HG03196 (cell line): ENCODE measurements at regions not wholly inside any gene's neighbourhood (a gene's known extent, or its start where the extent isn't known, plus 50 kb on each side); places are given as distances from the start of the nearest gene placed in this dataset.
"Not testable (repeated sequence)": the region's sequence is repeated elsewhere in the genome, so short reads cannot be mapped to it uniquely, and the experiment has no call there.

Source experiments
- ATAC-seq: cut with Tn5 transposase; IDR thresholded peaks from one replicate; pipeline ENCODE4 v1.9.1; 2021; ENCODE audit not compliant: unreplicated experiment

GRCh38 chr15:31504462-31504839 lies 177.8 kb downstream of the KLF13 start:
- ATAC-seq, result no peak

DNA sequence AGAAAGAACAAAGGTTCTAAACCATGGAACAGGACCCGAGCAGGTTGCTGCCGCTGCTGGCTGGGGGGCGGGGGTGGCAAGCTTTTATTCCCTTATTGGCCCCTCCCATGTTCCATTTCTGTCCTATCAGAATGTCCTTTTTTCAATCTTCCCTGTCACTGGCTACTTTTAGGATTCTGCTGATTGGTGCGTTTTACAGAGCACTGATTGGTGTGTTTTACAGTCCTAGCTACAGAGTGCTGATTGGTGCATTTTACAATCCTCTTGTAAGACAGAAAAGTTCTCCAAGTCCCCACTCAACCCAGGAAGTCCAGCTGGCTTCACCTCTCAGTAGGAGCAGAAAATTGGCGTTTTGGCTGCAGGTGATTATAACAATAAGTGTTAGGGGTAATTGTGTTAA lies 180.9 kb downstream of the KLF13 start:
- ATAC-seq, result not testable (repeated sequence)

GRCh38 chr15:31508656-31509055 lies 182.0 kb downstream of the KLF13 start:
- ATAC-seq, result no peak

DNA sequence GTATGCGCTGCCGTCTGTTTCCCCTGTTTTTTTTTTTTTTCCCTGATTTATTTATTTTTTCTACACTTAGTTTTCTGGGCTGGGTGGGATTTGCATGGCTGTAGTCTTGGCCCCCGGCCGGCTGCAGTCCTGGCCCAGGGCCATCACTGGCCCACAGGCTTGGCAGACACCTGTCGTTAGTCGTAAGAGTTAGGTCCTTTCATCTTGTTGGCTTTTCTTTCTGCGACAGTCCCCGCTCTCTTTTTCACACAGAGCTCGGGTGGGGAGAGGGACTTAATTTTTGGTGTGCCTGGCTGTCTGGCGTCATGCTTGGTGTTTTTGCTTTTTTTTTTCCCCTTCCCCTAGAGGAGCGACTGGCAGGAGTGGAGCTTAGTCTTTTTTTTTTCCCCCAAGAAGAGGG lies 183.4 kb downstream of the KLF13 start:
- no peak for ATAC-seq

GRCh38 chr15:31511707-31512310 lies 185.2 kb downstream of the KLF13 start:
- ATAC-seq, result no peak

- ATAC-seq, result no peak
These were observed 186.5 kb downstream of the KLF13 start for GRCh38 chr15:31513178-31513577.

GRCh38 chr15:31516440-31516839 lies 189.8 kb downstream of the KLF13 start:
- ATAC-seq, result no peak

DNA sequence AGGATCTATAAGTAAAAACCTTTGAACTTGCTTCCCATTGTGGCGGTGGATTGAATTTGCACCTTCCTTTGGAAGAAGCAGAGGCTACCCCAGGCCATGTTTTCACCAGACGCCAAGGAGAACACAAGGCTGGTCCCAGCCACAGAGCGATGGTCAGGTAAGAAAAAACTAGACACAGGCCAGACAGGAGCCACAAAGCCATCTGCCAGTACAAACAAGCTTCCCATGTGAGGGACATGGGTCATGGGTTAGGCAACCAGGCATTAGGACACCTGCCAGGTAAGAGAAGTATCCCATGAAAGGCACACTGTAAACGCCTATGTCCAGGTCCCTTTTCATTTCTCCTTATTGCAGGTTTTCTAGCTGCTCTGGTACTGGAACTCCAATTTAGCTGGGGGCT lies 190.2 kb downstream of the KLF13 start:
- no peak for ATAC-seq

DNA sequence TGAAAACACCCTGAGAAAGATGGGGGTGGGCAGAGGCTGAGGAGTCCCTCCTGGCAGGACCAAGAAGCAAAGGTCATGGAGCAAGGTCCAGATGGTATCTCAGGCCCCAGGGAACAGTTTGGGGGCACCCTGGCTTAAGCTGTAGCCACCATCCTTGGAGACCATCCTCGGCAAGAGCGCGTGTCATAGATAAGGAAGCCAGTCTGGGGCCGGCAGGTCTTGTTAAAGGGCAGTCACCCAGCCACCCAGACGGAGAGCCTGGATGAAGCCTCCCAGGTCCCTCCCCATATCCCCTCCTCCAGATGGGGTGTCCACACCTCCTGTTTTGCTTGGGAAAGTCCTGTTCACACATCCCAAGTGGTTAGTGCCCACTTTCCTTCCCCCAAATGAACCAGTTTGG lies 191.1 kb downstream of the KLF13 start:
- ATAC-seq, result no peak

GRCh38 chr15:31522028-31522427 lies 195.4 kb downstream of the KLF13 start:
- no peak for ATAC-seq

- ATAC-seq, result no peak
These were observed 196.5 kb downstream of the KLF13 start for GRCh38 chr15:31523027-31523654.

DNA sequence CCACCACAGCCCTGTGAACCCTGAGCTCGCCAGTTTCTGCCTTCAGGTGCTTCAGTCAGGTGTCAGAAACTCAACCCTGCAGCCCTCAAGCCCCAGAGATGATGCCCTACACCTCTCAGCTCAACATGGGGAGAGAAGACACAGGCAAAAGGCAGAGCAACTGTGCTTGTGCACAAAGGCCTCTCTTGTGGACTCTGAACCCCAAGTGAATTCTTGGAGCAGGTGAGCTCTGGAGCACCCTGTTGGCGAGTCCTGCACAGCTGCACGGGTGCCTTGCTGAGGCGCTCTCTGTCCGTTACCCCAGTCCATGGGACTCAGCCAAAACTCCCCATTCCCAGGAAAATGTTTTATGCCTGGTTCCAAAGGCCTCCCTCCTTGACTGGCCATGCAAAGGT lies 197.0 kb downstream of the KLF13 start:
- ATAC-seq, result no peak

GRCh38 chr15:31525185-31525695 lies 198.6 kb downstream of the KLF13 start:
- ATAC-seq, result no peak

DNA sequence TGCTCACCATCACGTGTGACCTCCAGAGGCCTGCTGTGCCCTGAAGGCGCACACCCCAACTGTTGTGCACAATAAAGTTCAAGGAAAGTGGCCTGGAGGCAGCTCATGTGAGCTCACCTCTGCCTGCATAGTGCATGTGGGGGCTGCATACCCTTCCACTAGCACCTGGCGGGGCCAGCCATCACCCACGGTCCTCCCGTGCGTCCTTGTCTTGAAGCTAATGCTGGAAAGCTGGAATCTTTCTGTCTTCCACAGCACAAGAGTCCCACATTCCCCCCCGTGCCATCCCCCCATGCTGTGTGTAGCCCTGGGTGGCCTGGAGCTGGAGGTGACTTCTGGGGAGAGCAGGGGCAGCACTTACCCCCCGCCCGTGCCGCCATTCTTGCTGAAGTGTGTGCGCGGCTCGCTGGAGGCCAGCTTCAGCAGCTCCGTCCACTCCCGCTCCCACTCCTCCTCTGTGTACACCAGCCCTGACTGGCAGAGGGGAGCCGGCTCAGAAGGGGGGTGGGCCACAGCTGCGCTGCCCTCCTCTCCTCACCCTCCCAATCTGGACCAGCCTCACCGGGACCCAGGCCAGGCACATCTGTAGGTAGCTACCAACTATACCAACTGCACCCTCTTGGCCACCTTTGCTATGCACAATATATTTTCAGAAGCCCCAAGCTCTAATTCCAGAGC lies 199.5 kb downstream of the KLF13 start:
- ATAC-seq, result no peak

DNA sequence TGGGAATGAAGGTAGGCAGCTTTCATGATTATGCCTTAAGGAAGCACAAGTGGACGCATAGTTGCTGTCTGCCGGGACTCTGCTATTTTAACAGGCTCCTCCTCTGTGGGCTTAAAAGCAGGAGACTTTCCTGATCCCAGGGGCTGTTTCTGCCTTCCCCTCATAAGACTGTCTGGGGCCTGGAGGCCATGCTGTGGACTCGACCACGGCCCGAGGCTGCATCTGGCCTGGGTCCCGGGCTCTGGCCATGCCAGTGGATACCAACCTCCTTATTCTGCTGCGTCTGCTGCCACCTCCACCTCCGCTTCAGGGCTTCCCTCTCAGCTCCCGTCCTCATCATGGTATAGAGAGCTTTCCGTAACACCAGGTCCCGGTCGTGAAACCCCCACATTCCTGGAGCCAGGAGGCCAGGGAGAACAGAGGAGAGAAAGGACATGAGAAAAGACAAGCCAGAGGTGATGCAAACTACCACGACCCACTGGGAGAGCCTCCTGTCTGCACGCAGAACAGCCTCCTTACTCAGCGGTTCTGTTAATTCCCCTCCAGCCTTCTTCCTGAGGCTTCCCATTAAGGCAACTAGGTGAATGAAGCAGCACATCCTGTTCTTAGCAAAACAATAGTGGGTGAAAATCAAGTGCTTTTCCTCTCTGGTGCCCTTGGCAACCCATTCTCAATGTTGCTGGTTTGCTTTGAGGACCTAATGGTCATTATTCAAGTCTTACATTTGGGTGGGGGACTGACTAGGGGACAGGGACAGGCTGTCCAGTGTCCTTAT lies 200.5 kb downstream of the KLF13 start:
- ATAC-seq, result no peak

DNA sequence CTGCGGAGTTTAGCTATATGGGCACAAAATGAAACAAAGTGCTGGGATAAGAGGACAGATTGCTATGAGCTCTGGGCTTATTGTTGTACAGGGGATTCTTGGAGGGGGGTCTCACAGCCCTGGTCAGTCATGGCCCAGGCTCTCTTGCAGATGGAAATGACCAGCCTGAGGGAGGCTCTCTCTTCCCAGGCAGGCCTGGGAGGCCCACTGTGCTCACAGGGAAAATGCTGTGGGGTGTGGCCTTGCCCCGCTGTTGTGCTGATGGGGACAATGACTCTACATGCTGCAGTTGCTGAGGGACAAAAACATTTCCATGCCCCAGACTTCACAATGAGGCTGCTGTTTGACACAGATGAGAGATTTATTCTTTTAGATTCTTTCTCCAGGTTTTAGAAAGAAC lies 202.2 kb downstream of the KLF13 start:
- ATAC-seq, result no peak

- no peak for ATAC-seq
These were observed 211.3 kb downstream of the KLF13 start for GRCh38 chr15:31537770-31538592.

DNA sequence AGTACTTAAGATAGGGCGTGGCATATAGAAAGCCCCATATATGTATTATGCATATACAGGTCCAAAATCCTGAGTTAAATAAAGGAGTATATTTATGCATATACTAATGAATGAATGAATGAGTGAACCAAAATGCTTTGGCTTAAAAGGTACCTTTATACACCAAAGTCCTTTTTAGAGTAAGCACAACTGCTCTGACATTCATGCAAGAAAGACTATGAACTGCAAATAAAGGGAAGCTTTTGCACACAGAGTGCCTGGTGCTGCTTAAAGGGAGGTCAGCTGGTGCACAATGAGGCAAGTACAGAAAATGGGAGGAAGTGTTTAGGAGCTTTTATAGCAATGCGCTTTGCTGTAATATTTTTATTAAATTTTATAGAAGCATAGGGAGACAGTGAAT lies 214.0 kb downstream of the KLF13 start:
- ATAC-seq, result no peak

GRCh38 chr15:31544361-31544760 lies 217.7 kb downstream of the KLF13 start:
- ATAC-seq, result no peak

GRCh38 chr15:31545257-31545656 lies 218.6 kb downstream of the KLF13 start:
- no peak for ATAC-seq
